Lower leg skin (tissue), 3 donors: ENCODE measurements at regions not wholly inside any gene's neighbourhood (a gene's known extent, or its start where the extent isn't known, plus 50 kb on each side); places are given as distances from the start of the nearest gene placed in this dataset.

Source experiments
- CTCF ChIP-seq, 3 donors: fragments of 450-650 bp; IDR thresholded peaks; one replicate each; pipeline ENCODE4 v1.5.1; 2016; ENCODE audit warnings: antibody characterized with exemption in 3 of 3, mild to moderate bottlenecking in 3 of 3, moderate library complexity in 2 of 3
- POLR2A ChIP-seq, 2 donors: fragments of 450-650 bp; IDR thresholded peaks; one replicate each; pipeline ENCODE4 v1.6.1; 2016 to 2017; ENCODE audit warnings: antibody characterized with exemption in 2 of 2, mild to moderate bottlenecking in 1 of 2, moderate library complexity in 1 of 2

- TF ChIP-seq POLR2A (IDR thresholded peaks at IDR 0.05) (no peak), CTCF (IDR thresholded peaks at IDR 0.05) (no peak)
Measured at GRCh38 chr6:139942331-139942730, 567.9 kb upstream of the CITED2 start.
